ENCODE measurements at regions not wholly inside any gene's neighbourhood (a gene's known extent, or its start where the extent isn't known, plus 50 kb on each side); places are given as distances from the start of the nearest gene placed in this dataset.

DNA sequence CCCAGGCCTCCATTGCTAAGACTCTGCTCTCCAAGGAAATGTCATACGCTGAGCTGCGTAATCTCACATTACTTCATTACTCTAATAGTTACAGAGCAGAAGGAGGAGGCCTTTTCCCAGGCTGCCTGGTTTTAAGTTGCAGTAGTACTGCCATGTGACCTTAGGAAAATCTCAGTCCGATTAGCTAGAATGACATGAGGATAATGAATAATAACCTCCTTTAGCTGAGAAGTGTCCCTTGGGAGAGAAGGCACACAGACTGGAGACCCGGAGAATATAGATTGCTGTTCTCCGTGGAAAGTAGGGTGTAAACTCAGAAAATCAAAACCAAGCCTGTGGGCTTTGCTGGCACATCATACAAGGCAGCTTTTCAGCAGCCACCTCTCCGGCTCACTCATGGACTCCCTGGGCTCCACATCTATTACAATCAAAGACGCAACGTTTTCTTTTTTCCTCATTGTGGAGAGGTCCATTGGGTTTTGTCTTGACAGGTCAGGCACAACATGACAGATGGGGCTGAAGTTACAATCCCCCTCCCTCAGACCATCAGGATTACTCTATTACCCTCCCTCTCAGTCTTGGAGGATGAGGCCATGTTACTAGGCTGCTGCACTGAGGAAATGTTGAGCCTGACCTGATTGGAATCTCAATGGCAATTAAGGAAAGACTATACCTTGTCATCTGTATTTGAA lies 134.8 kb upstream of the MB21D2 start:
- TF ChIP-seq, protein P1, sequence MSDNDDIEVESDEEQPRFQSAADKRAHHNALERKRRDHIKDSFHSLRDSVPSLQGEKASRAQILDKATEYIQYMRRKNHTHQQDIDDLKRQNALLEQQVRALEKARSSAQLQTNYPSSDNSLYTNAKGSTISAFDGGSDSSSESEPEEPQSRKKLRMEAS (IDR thresholded peaks at IDR 0.05; ENCODE audit: insufficient read depth, insufficient read length), result no peak
- TF ChIP-seq JUN (IDR thresholded peaks at IDR 0.05; ENCODE audit: borderline replicate concordance, insufficient read depth, insufficient read length, low read depth) (no peak), EZH2 (IDR thresholded peaks at IDR 0.05; ENCODE audit: borderline replicate concordance, low read depth, low read length, severe bottlenecking) (no peak), MYC (IDR thresholded peaks at IDR 0.05; ENCODE audit: low read depth, low read length) (no peak), POLR2AphosphoS5 (IDR thresholded peaks at IDR 0.05; ENCODE audit: insufficient read depth, low read depth, low read length) (no peak)
- H3K36me3 ChIP-seq (ENCODE audit: control insufficient read depth in 2 of 2, extremely low read depth in 1 of 2, insufficient read depth in 2 of 2, low read length in 2 of 2), result no peaks in the 10 kb centered on the region
- H4K20me1 ChIP-seq (replicated peaks; ENCODE audit: control insufficient read depth, extremely low read depth, insufficient read depth, low read length), result no peaks in the 10 kb centered on the region
- no peaks in the 10 kb centered on the region for H3K27me3 ChIP-seq (ENCODE audit: control insufficient read depth in 2 of 2, insufficient read depth in 2 of 2, low read length in 2 of 2)
- no peak overlapping the region for H3K4me3 ChIP-seq (replicated peaks in 1 of 3; ENCODE audit: insufficient read depth in 1 of 3, low read depth in 1 of 3, low read length in 3 of 3)
- no peak overlapping the region for H3K9ac ChIP-seq (replicated peaks; ENCODE audit: extremely low read depth, insufficient read depth, low read length)
- ChIA-PET CTCF (interaction anchor here (1.0 to 1.5 kb wide), 3 partner anchors 10 to 240 kb away, joined by 4 read pairs; no protein-coding TSS in a partner anchor), POLR2A (no interaction called here)
- no peaks in the 10 kb centered on the region for H3K79me2 ChIP-seq (ENCODE audit: control insufficient read depth, insufficient read depth, low read length)
- H2AFZ ChIP-seq (ENCODE audit: low read depth, low read length), result no peak overlapping the region
- no peaks in the 10 kb centered on the region for H3K9me3 ChIP-seq (replicated peaks; ENCODE audit: control insufficient read depth, insufficient read depth, low read length)
- no peaks in the 10 kb centered on the region for H3K4me1 ChIP-seq (ENCODE audit: control insufficient read depth, extremely low read depth, insufficient read depth, low read length)
- intact Hi-C loops (cut with micrococcal nuclease) (loop anchor here (2.0 kb wide), 1 partner anchor 22 kb away; no protein-coding TSS in a partner anchor), dilution Hi-C loops (cut with MboI; ENCODE audit: extremely low pct_ligation_motif_present, low sequenced_read_pairs) (no loop called here)
- FAIRE-seq, result no peak
- no peaks in the 10 kb centered on the region for H3K9me1 ChIP-seq (replicated peaks; ENCODE audit: control insufficient read depth, extremely low read depth, insufficient read depth, low read length)
- DNase-seq (ENCODE audit: low read depth, low spot score), result no peak
- H3K4me2 ChIP-seq (ENCODE audit: insufficient read depth, low read length), result no peak overlapping the region
- H3K27ac ChIP-seq (ENCODE audit: insufficient read depth, low read depth, low read length), result no peak overlapping the region
- BruUV-seq (replicated peaks), result no TSS peak

DNA sequence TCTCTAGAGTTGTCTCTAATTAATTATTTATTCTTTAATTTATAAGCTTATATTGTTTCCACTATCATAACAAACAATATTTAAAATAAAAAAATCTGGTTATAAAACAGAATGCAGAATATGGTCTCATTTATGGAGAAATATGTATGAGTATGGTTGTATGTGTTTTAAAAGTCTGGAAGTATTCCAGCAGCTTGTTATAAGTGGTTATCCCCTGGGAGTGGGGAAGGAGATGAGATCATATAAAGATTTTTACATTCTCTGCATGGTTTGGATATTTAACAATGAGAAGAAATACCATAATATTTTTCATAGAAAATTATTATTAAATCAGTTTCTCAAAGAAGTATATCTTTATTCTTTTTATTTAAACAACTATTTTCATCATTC lies 135.4 kb upstream of the MB21D2 start:
- no peak overlapping the region for H3K4me2 ChIP-seq (ENCODE audit: insufficient read depth, low read length)
- no TSS peak for BruUV-seq (replicated peaks)
- H3K79me2 ChIP-seq (ENCODE audit: control insufficient read depth, insufficient read depth, low read length), result no peaks in the 10 kb centered on the region
- H3K9me3 ChIP-seq (replicated peaks; ENCODE audit: control insufficient read depth, insufficient read depth, low read length), result no peaks in the 10 kb centered on the region
- DNase-seq (ENCODE audit: low read depth, low spot score) (no peak), FAIRE-seq (no peak)
- H3K4me3 ChIP-seq (replicated peaks in 1 of 3; ENCODE audit: insufficient read depth in 1 of 3, low read depth in 1 of 3, low read length in 3 of 3), result no peak overlapping the region
- no peaks in the 10 kb centered on the region for H4K20me1 ChIP-seq (replicated peaks; ENCODE audit: control insufficient read depth, extremely low read depth, insufficient read depth, low read length)
- H3K4me1 ChIP-seq (ENCODE audit: control insufficient read depth, extremely low read depth, insufficient read depth, low read length), result no peaks in the 10 kb centered on the region
- no peak overlapping the region for H2AFZ ChIP-seq (ENCODE audit: low read depth, low read length)
- intact Hi-C loops (cut with micrococcal nuclease), result loop anchor here (2.0 kb wide), 1 partner anchor 22 kb away; no protein-coding TSS in a partner anchor
- no peaks in the 10 kb centered on the region for H3K9me1 ChIP-seq (replicated peaks; ENCODE audit: control insufficient read depth, extremely low read depth, insufficient read depth, low read length)
- POLR2A ChIA-PET, result no interaction called here
- TF ChIP-seq FOS (IDR thresholded peaks at IDR 0.05; ENCODE audit: borderline replicate concordance, insufficient read depth, low read length), result no peak
- TF ChIP-seq EZH2 (IDR thresholded peaks at IDR 0.05; ENCODE audit: borderline replicate concordance, low read depth, low read length, severe bottlenecking), result no peak
- no peak for TF ChIP-seq MYC (IDR thresholded peaks at IDR 0.05; ENCODE audit: low read depth, low read length)
- no peak for TF ChIP-seq JUN (IDR thresholded peaks at IDR 0.05; ENCODE audit: borderline replicate concordance, insufficient read depth, insufficient read length, low read depth)
- no peak for TF ChIP-seq POLR2AphosphoS5 (IDR thresholded peaks at IDR 0.05; ENCODE audit: insufficient read depth, low read depth, low read length)
- no peak overlapping the region for H3K27ac ChIP-seq (ENCODE audit: insufficient read depth, low read depth, low read length)
- no peak overlapping the region for H3K9ac ChIP-seq (replicated peaks; ENCODE audit: extremely low read depth, insufficient read depth, low read length)
- no peaks in the 10 kb centered on the region for H3K36me3 ChIP-seq (ENCODE audit: control insufficient read depth in 2 of 2, extremely low read depth in 1 of 2, insufficient read depth in 2 of 2, low read length in 2 of 2)
- H3K27me3 ChIP-seq (ENCODE audit: control insufficient read depth in 2 of 2, insufficient read depth in 2 of 2, low read length in 2 of 2), result no peaks in the 10 kb centered on the region
- CTCF ChIA-PET, result interaction anchor here (1.0 to 1.5 kb wide), 2 partner anchors 11 to 240 kb away, joined by 4 read pairs; no protein-coding TSS in a partner anchor
- dilution Hi-C loops (cut with MboI; ENCODE audit: extremely low pct_ligation_motif_present, low sequenced_read_pairs), result no loop called here
